Lung (tissue), 11 donors: ENCODE measurements at regions not wholly inside any gene's neighbourhood (a gene's known extent, or its start where the extent isn't known, plus 50 kb on each side); places are given as distances from the start of the nearest gene placed in this dataset.

Experiments used
- ATAC-seq: fragments of 200-7000 bp; cut with Tn5 transposase; one replicate; pipeline ENCODE4 v1.9.1; 2020; ENCODE audit warnings: moderate number of reproducible peaks; ENCODE audit not compliant: insufficient read depth, low FRiP score
- DNase-seq, 3 donors: peaks; one replicate each; pipeline ENCODE4 v3.0.0-alpha.2; 2013 to 2017
- H3K27ac ChIP-seq, 2 donors: one replicate each; pipeline ENCODE4 v1.5.1; 2013; ENCODE audit warnings: mild to moderate bottlenecking in 2 of 2, moderate library complexity in 2 of 2, control low read depth in 1 of 2, inconsistent platforms in 1 of 2, low read depth in 1 of 2, low read length in 1 of 2
- H3K27me3 ChIP-seq, 3 donors: one replicate each; pipeline ENCODE4 v1.5.1; 2013; ENCODE audit warnings: low read length in 2 of 3; ENCODE audit not compliant: control insufficient read depth in 3 of 3, insufficient read depth in 3 of 3
- H3K36me3 ChIP-seq, 4 donors: one replicate each; pipeline ENCODE4 v1.5.1; 2013; ENCODE audit warnings: low read length in 4 of 4, mild to moderate bottlenecking in 1 of 4, moderate library complexity in 1 of 4; ENCODE audit not compliant: control insufficient read depth in 4 of 4, insufficient read depth in 4 of 4
- H3K4me1 ChIP-seq, 5 donors: one replicate each; pipeline ENCODE4 v1.5.1; 2013; ENCODE audit warnings: low read length in 5 of 5, mild to moderate bottlenecking in 2 of 5, moderate library complexity in 1 of 5; ENCODE audit not compliant: control insufficient read depth in 5 of 5, insufficient read depth in 5 of 5
- H3K4me3 ChIP-seq: one replicate; pipeline ENCODE4 v1.5.1; 2013; ENCODE audit warnings: mild to moderate bottlenecking, control low read depth, moderate library complexity
- H3K9ac ChIP-seq, 2 donors: one replicate each; pipeline ENCODE4 v1.5.1; 2013; ENCODE audit warnings: low read length in 2 of 2, control low read depth in 1 of 2; ENCODE audit not compliant: insufficient read depth in 1 of 2
- H3K9me3 ChIP-seq, 4 donors: one replicate each; pipeline ENCODE4 v1.5.1; 2013; ENCODE audit warnings: low read length in 3 of 4, mild to moderate bottlenecking in 1 of 4, moderate library complexity in 1 of 4; ENCODE audit not compliant: control insufficient read depth in 4 of 4, insufficient read depth in 3 of 4
- CTCF ChIP-seq: IDR thresholded peaks from 2 replicates; pipeline ENCODE4 v1.5.1; 2012; ENCODE audit warnings: mild to moderate bottlenecking; ENCODE audit errors: control extremely low read depth, extremely low read depth
- WGBS, 2 donors: extraction: QIAGEN DNeasy Blood & Tissue Kit; methylation state at CpG; one replicate each; pipeline ENCODE4 v1.1.7; 2013; 5-methylcytosine and 5-hydroxymethylcytosine counted together
- donor health status: control.
- donor health status: control.
- donor health status: Bipolar disorder and iron deficiency.
- donor health status: healthy.
- donor health status: DM: yes; HTN: yes; CAD: no.

DNA sequence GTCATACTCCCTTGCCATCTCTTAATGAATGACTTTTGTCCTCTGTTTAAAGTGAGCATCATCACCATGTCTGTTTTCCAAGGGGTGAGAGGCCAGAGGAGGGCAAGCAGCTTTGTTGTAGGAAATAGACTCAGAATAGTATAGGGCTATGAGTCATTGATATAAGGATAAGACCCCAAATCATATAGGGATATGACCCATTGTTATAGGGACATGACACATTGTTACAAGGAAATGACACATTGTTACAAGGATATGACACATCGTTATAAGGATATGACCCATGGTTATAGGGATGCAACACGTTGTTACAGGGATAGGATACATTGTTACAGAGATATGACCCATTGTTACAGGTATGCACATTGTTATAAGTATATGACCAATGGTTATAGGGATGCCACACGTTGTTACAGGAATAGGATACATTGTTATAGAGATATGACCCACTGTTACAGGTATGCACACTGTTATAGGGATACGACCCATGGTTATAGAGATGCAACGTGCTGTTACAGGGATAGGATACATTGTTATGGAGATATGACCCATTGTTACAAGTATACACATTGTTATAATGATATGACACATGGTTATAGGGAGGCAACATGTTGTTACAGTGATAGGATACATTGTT is 311.1 kb upstream of the ADARB2 start:
- ATAC-seq: no peak
- 69 to 73% methylated on average over 5 of the region's 5 CpGs for WGBS, 2 donors
- no peaks in the 10 kb centered on the region for H3K27me3 ChIP-seq

DNA sequence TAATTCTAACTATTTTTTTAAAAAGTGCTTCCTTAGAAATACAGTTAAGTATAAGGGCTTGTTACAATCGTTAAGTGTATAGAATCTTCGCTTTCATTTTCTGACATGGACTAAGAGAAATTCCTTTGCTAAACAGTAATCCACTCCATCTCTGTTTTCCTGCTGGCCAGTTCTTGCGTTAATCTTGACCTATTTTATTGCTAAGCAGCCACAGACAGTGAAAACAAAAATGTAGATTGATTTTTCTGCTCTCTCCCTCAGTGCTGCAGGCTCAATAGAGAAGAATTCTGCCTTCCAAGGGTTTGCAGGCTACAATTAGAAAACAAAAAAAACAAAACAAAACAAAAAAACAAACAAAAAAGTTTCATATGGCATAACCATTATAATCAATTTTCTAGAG is 310.4 kb upstream of the ADARB2 start:
- Histone ChIP-seq H3K9me3 (no peaks in the 10 kb centered on the region), H3K4me1 (no peaks in the 10 kb centered on the region), H3K9ac (no peak overlapping the region), H3K27ac (no peak overlapping the region), H3K4me3 (no peak overlapping the region), H3K36me3 (no peaks in the 10 kb centered on the region), H3K27me3 (no peaks in the 10 kb centered on the region)
- 67 to 89% methylated on average over 3 of the region's 3 CpGs for WGBS, 2 donors
- DNase-seq (no peak), ATAC-seq (no peak)
- TF ChIP-seq CTCF: no peak

More for the DNA sequence above, 311.1 kb upstream of the ADARB2 start:
- H3K9ac ChIP-seq: no peak overlapping the region
- no peak overlapping the region for H3K4me3 ChIP-seq
- no peaks in the 10 kb centered on the region for H3K4me1 ChIP-seq
- H3K36me3 ChIP-seq: no peaks in the 10 kb centered on the region
- no peak for DNase-seq
- no peak for TF ChIP-seq CTCF
- no peaks in the 10 kb centered on the region for H3K9me3 ChIP-seq
- no peak overlapping the region for H3K27ac ChIP-seq

DNA sequence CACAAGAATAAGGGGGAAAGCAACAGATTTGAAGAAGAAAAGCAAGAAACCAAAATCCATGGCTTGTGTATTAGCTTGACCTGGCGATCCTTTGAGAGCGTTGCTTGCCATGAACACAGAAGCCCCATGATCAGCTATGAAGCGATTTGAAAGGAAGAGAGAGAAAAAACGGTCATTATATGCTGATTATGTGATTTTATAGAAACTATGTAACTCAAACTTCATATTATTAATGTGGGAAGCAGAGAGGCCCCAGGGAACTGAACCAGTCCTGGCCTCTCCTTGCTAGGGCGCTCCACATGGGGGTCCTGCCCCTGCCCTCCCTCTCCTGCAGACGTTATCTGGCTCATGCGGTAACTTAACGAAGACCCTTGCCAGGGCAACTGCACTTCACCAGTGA is 306.1 kb upstream of the ADARB2 start:
- Histone ChIP-seq H3K4me1 (no peaks in the 10 kb centered on the region), H3K4me3 (no peak overlapping the region), H3K9ac (no peak overlapping the region), H3K27ac (no peak overlapping the region), H3K27me3 (no peaks in the 10 kb centered on the region), H3K9me3 (no peaks in the 10 kb centered on the region), H3K36me3 (no peaks in the 10 kb centered on the region)
- TF ChIP-seq CTCF: no peak
- no peak for DNase-seq
- 92 to 93% methylated on average over 8 of the region's 8 CpGs for WGBS, 2 donors
- no peak for ATAC-seq

DNA sequence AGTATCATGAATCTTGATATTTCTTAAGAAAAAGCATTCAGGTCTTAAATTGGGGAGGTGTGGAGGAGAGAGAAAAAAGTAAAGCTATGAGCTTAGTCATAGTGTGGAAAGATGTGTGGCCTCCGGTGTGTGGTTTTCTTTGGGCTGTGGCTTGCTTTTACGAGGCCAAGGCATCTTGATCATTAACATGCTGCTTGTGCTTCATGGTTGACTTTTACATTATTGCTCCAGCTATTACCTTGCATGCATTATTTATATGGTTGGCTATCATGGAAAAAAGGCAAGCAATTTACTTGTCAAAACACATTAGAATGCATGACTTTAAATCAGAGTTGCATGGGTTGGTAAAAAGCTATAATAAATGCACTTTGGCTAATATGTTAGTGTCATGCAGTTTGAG is 300.7 kb upstream of the ADARB2 start:
- H3K4me1 ChIP-seq: no peaks in the 10 kb centered on the region
- no peak for TF ChIP-seq CTCF
- H3K36me3 ChIP-seq: no peaks in the 10 kb centered on the region
- 81 to 89% methylated on average over 2 of the region's 2 CpGs for WGBS, 2 donors
- no peak overlapping the region for H3K4me3 ChIP-seq
- no peaks in the 10 kb centered on the region for H3K27me3 ChIP-seq
- no peak for ATAC-seq
- H3K9me3 ChIP-seq: no peaks in the 10 kb centered on the region
- DNase-seq: no peak
- no peak overlapping the region for H3K9ac ChIP-seq
- H3K27ac ChIP-seq: no peak overlapping the region
